ENCODE measurements at regions not wholly inside any gene's neighbourhood (a gene's known extent, or its start where the extent isn't known, plus 50 kb on each side); places are given as distances from the start of the nearest gene placed in this dataset.

GRCh38 chr14:105857220-105857825, 330.9 kb downstream of the TMEM121 start:
- TF ChIP-seq ZBTB7A (IDR thresholded peaks at IDR 0.05; ENCODE audit: low read depth) (no peak), YY1 (IDR thresholded peaks at IDR 0.05; ENCODE audit: low read depth) (no peak), CREB1 (IDR thresholded peaks at IDR 0.05; ENCODE audit: low read depth) (no peak), FOXM1 (IDR thresholded peaks at IDR 0.05; ENCODE audit: borderline replicate concordance, low read depth) (no peak)

- TF ChIP-seq CEBPB (IDR thresholded peaks at IDR 0.05) = no peak
- no peak for TF ChIP-seq TCF12 (IDR thresholded peaks at IDR 0.05; ENCODE audit: low read depth)
- TF ChIP-seq FOXM1 (IDR thresholded peaks at IDR 0.05; ENCODE audit: borderline replicate concordance, low read depth) = no peak
- TF ChIP-seq YY1 (IDR thresholded peaks at IDR 0.05; ENCODE audit: low read depth) = no peak
- no peak for TF ChIP-seq CREB1 (IDR thresholded peaks at IDR 0.05; ENCODE audit: low read depth)
- no peak for TF ChIP-seq REST (IDR thresholded peaks at IDR 0.05; ENCODE audit: low read depth)
- no peak for TF ChIP-seq USF1 (IDR thresholded peaks at IDR 0.05)
- no peak for TF ChIP-seq TEAD4 (IDR thresholded peaks at IDR 0.05)
Observed at GRCh38 chr14:105857826-105858675, 331.7 kb downstream of the TMEM121 start.

GRCh38 chr14:105858676-105859025, 332.3 kb downstream of the TMEM121 start:
- TF ChIP-seq RAD21 (IDR thresholded peaks at IDR 0.05; ENCODE audit: low read depth) = no peak
- TF ChIP-seq NFIC (IDR thresholded peaks at IDR 0.05) = no peak
- TF ChIP-seq EGR1 (IDR thresholded peaks at IDR 0.05) = no peak
- TF ChIP-seq CEBPB (IDR thresholded peaks at IDR 0.05) = no peak
- TF ChIP-seq CREB1 (IDR thresholded peaks at IDR 0.05; ENCODE audit: low read depth) = no peak
- TF ChIP-seq USF1 (IDR thresholded peaks at IDR 0.05) = no peak

- no peak for TF ChIP-seq MAX (IDR thresholded peaks at IDR 0.05)
- TF ChIP-seq CEBPB (IDR thresholded peaks at IDR 0.05) = no peak
- TF ChIP-seq YY1 (IDR thresholded peaks at IDR 0.05; ENCODE audit: low read depth) = no peak
- TF ChIP-seq ZBTB7A (IDR thresholded peaks at IDR 0.05; ENCODE audit: low read depth) = no peak
- TF ChIP-seq CREB1 (IDR thresholded peaks at IDR 0.05; ENCODE audit: low read depth) = no peak
- TF ChIP-seq EP300 (IDR thresholded peaks at IDR 0.05; ENCODE audit: borderline replicate concordance) = no peak
Observed at GRCh38 chr14:105859717-105860614, 333.6 kb downstream of the TMEM121 start.

GRCh38 chr14:105860615-105861580, 334.5 kb downstream of the TMEM121 start:
- TF ChIP-seq REST (IDR thresholded peaks at IDR 0.05; ENCODE audit: low read depth) (no peak), FOXM1 (IDR thresholded peaks at IDR 0.05; ENCODE audit: borderline replicate concordance, low read depth) (no peak), USF1 (IDR thresholded peaks at IDR 0.05) (no peak), TCF12 (IDR thresholded peaks at IDR 0.05; ENCODE audit: low read depth) (no peak), EGR1 (IDR thresholded peaks at IDR 0.05) (no peak)
